ENCODE measurements at regions not wholly inside any gene's neighbourhood (a gene's known extent, or its start where the extent isn't known, plus 50 kb on each side); places are given as distances from the start of the nearest gene placed in this dataset.
"Not testable (repeated sequence)": the region's sequence is repeated elsewhere in the genome, so short reads cannot be mapped to it uniquely, and the experiment has no call there.

- no peaks in the 10 kb centered on the region for H3F3A ChIP-seq (replicated peaks; ENCODE audit: low read depth)
- Mint-ChIP-seq H3K9me3 (no peaks in the 10 kb centered on the region), H3K4me3 (no peak overlapping the region), H3K36me3 (ENCODE audit: low read depth) (no peaks in the 10 kb centered on the region), H3K4me1 (no peaks in the 10 kb centered on the region; the same call in 2 of the 3 replicates), H3K27ac (no peak overlapping the region), H3K27me3 (ENCODE audit: insufficient read depth, low read depth, poor library complexity) (peaks cover 2% of the 10 kb centered on the region)
- no peak overlapping the region for H3K4me2 ChIP-seq
- no peak overlapping the region for H2AFZ ChIP-seq
- H3K4me1 ChIP-seq (ENCODE audit: insufficient read depth), result no peaks in the 10 kb centered on the region
- no peaks in the 10 kb centered on the region for H3K27me3 ChIP-seq (ENCODE audit: insufficient read depth)
- no peaks in the 10 kb centered on the region for H3K36me3 ChIP-seq (ENCODE audit: insufficient read depth)
- no peaks in the 10 kb centered on the region for H4K20me1 ChIP-seq (replicated peaks; ENCODE audit: insufficient read depth)
- H3K79me2 ChIP-seq (replicated peaks; ENCODE audit: insufficient read depth), result no peaks in the 10 kb centered on the region
- no peak overlapping the region for H3K27ac ChIP-seq (ENCODE audit: low read depth)
- TF ChIP-seq NANOG (IDR thresholded peaks at IDR 0.05; ENCODE audit: borderline replicate concordance) (no peak), CREB1 (CRISPR knock-in tag; IDR thresholded peaks at IDR 0.05; ENCODE audit: low read depth) (no peak), ETS1 (IDR thresholded peaks at IDR 0.05) (no peak), ZNF462 (CRISPR knock-in tag; IDR thresholded peaks at IDR 0.05) (no peak), ZNF331 (CRISPR knock-in tag; IDR thresholded peaks at IDR 0.05; ENCODE audit: low read depth) (no peak)
- TF ChIP-seq, protein P1, sequence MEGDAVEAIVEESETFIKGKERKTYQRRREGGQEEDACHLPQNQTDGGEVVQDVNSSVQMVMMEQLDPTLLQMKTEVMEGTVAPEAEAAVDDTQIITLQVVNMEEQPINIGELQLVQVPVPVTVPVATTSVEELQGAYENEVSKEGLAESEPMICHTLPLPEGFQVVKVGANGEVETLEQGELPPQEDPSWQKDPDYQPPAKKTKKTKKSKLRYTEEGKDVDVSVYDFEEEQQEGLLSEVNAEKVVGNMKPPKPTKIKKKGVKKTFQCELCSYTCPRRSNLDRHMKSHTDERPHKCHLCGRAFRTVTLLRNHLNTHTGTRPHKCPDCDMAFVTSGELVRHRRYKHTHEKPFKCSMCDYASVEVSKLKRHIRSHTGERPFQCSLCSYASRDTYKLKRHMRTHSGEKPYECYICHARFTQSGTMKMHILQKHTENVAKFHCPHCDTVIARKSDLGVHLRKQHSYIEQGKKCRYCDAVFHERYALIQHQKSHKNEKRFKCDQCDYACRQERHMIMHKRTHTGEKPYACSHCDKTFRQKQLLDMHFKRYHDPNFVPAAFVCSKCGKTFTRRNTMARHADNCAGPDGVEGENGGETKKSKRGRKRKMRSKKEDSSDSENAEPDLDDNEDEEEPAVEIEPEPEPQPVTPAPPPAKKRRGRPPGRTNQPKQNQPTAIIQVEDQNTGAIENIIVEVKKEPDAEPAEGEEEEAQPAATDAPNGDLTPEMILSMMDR (conservative IDR thresholded peaks at IDR 0.05; ENCODE audit: low read depth in 2 of 2), result peak; percentile 46 to 53; a peak in 3 of 4 replicates
- TF ChIP-seq, protein P2, sequence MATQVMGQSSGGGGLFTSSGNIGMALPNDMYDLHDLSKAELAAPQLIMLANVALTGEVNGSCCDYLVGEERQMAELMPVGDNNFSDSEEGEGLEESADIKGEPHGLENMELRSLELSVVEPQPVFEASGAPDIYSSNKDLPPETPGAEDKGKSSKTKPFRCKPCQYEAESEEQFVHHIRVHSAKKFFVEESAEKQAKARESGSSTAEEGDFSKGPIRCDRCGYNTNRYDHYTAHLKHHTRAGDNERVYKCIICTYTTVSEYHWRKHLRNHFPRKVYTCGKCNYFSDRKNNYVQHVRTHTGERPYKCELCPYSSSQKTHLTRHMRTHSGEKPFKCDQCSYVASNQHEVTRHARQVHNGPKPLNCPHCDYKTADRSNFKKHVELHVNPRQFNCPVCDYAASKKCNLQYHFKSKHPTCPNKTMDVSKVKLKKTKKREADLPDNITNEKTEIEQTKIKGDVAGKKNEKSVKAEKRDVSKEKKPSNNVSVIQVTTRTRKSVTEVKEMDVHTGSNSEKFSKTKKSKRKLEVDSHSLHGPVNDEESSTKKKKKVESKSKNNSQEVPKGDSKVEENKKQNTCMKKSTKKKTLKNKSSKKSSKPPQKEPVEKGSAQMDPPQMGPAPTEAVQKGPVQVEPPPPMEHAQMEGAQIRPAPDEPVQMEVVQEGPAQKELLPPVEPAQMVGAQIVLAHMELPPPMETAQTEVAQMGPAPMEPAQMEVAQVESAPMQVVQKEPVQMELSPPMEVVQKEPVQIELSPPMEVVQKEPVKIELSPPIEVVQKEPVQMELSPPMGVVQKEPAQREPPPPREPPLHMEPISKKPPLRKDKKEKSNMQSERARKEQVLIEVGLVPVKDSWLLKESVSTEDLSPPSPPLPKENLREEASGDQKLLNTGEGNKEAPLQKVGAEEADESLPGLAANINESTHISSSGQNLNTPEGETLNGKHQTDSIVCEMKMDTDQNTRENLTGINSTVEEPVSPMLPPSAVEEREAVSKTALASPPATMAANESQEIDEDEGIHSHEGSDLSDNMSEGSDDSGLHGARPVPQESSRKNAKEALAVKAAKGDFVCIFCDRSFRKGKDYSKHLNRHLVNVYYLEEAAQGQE (IDR thresholded peaks at IDR 0.05; ENCODE audit: unreplicated experiment), result no peak
- no peaks in the 10 kb centered on the region for H3K9me2 ChIP-seq (ENCODE audit: insufficient read depth)
- no peak overlapping the region for H3K4me3 ChIP-seq
- DNase-seq (ENCODE audit: low spot score), result peak; percentile 52
- no peak for ATAC-seq
These were observed 221.6 kb downstream of the LRRK2 start for GRCh38 chr12:40446385-40446784.

DNA sequence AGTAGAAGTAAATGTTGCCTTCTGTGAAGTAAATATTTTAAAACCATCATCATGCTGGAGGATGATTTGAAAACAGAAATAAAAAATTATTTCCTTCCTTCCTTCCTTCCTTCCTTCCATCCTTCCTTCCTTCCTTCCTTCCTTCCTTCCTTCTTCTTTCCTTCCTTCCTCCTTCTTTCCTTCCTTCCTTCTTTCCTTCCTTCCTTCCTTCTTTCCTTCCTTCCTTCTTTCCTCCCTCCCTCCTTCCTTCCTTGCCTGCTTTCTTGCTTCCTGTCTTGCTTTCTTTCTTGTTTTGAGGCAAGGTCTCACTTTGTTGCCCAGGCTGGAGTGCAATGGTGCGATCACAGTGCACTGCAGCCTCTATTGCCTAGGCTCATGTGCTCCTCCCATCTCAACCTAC is 223.7 kb downstream of the LRRK2 start:
- H3K4me3 Mint-ChIP-seq; H4K20me1 ChIP-seq (replicated peaks; ENCODE audit: insufficient read depth); DNase-seq (ENCODE audit: low spot score); H3K4me3 ChIP-seq; H3K4me1 Mint-ChIP-seq; H3K27me3 Mint-ChIP-seq (ENCODE audit: insufficient read depth, low read depth, poor library complexity); H3K27ac ChIP-seq (ENCODE audit: low read depth); H2AFZ ChIP-seq; H3K9me2 ChIP-seq (ENCODE audit: insufficient read depth); H3K36me3 Mint-ChIP-seq (ENCODE audit: low read depth); H3K79me2 ChIP-seq (replicated peaks; ENCODE audit: insufficient read depth); H3K9me3 Mint-ChIP-seq; H3K4me1 ChIP-seq (ENCODE audit: insufficient read depth); H3K36me3 ChIP-seq (ENCODE audit: insufficient read depth); H3K27me3 ChIP-seq (ENCODE audit: insufficient read depth); H3F3A ChIP-seq (replicated peaks; ENCODE audit: low read depth); H3K4me2 ChIP-seq; ATAC-seq; H3K27ac Mint-ChIP-seq: not testable (repeated sequence)

Measured in GM23338 (cell line).